ENCODE measurements at regions not wholly inside any gene's neighbourhood (a gene's known extent, or its start where the extent isn't known, plus 50 kb on each side); places are given as distances from the start of the nearest gene placed in this dataset.

GRCh38 chr7:145324081-145324480 is 488.2 kb upstream of the TPK1 start:
- Histone ChIP-seq H2AK9ac (replicated peaks; ENCODE audit: low read depth, low read length, poor library complexity) (no peak overlapping the region), H3K4me2 (ENCODE audit: low read depth, low read length) (no peak overlapping the region), H3K79me1 (ENCODE audit: low read depth in 1 of 2, low read length in 2 of 2) (no peaks in the 10 kb centered on the region), H3K9ac (ENCODE audit: low read depth, low read length) (no peak overlapping the region), H3K4me1 (ENCODE audit: control insufficient read depth, insufficient read depth, low read length) (no peaks in the 10 kb centered on the region), H2AFZ (replicated peaks; ENCODE audit: low read length, poor library complexity) (no peak overlapping the region), H3K4me3 (ENCODE audit: insufficient read depth, low read depth, low read length) (no peak overlapping the region), H4K8ac (ENCODE audit: low read depth in 2 of 2, low read length in 2 of 2) (no peak overlapping the region), H3K4ac (ENCODE audit: low read depth, low read length) (no peak overlapping the region), H3K9me1 (ENCODE audit: insufficient read depth, low read length) (no peaks in the 10 kb centered on the region), H3K36me3 (ENCODE audit: control insufficient read depth, insufficient read depth, low read length) (no peaks in the 10 kb centered on the region), H3K27me3 (ENCODE audit: control insufficient read depth, insufficient read depth, low read length) (no peaks in the 10 kb centered on the region), H3K9me3 (ENCODE audit: control insufficient read depth, insufficient read depth, low read length) (peaks cover 2% of the 10 kb centered on the region; the same call in 1 of the 2 replicates), H3K23ac (ENCODE audit: low read depth, low read length) (no peak overlapping the region), H3K27ac (ENCODE audit: insufficient read depth, low read length) (no peak overlapping the region), H4K91ac (ENCODE audit: insufficient read depth, low read depth, low read length) (no peak overlapping the region), H4K5ac (ENCODE audit: low read depth, low read length) (no peak overlapping the region), H2AK5ac (ENCODE audit: low read depth, low read length) (no peak overlapping the region), H2BK5ac (ENCODE audit: low read depth, low read length, poor library complexity, severe bottlenecking) (no peak overlapping the region), H2BK120ac (ENCODE audit: low read depth, low read length) (no peak overlapping the region), H2BK15ac (ENCODE audit: low read depth, low read length) (no peak overlapping the region), H3K14ac (replicated peaks; ENCODE audit: low read depth, low read length) (no peak overlapping the region), H3K18ac (ENCODE audit: low read depth, low read length) (no peak overlapping the region), H2BK20ac (ENCODE audit: low read depth, low read length) (no peak overlapping the region), H3K56ac (ENCODE audit: extremely low read depth, insufficient read depth, low read length) (no peak overlapping the region), H4K20me1 (ENCODE audit: insufficient read depth, low read length) (no peaks in the 10 kb centered on the region)
- DNase-seq (no peak), ATAC-seq (ENCODE audit: low read depth) (no peak)
- TF ChIP-seq FOS (IDR thresholded peaks at IDR 0.05; ENCODE audit: low read depth, low read length) (no peak), BHLHE40 (IDR thresholded peaks at IDR 0.05; ENCODE audit: low read depth, low read length) (no peak), CHD1 (IDR thresholded peaks at IDR 0.05; ENCODE audit: low read depth, low read length) (no peak), USF2 (IDR thresholded peaks at IDR 0.05; ENCODE audit: low read depth, low read length) (no peak), RFX5 (IDR thresholded peaks at IDR 0.05; ENCODE audit: low read depth, low read length) (no peak), SMC3 (IDR thresholded peaks at IDR 0.05; ENCODE audit: low read depth, low read length) (no peak), MAZ (IDR thresholded peaks at IDR 0.05; ENCODE audit: borderline replicate concordance, low read depth, low read length) (no peak), RCOR1 (IDR thresholded peaks at IDR 0.05; ENCODE audit: insufficient replicate concordance, low read length) (no peak), MAFK (IDR thresholded peaks at IDR 0.05; ENCODE audit: low read depth, low read length) (no peak), NFE2L2 (IDR thresholded peaks at IDR 0.05; ENCODE audit: low read depth, low read length) (no peak), ELK1 (IDR thresholded peaks at IDR 0.05; ENCODE audit: borderline replicate concordance, low read depth, low read length) (no peak)
- BruUV-seq (replicated peaks) = no TSS peak
- in situ Hi-C loops (cut with MboI; ENCODE audit: low sequenced_read_pairs) = no loop called here
- intact Hi-C loops (cut with micrococcal nuclease) = no loop called here
- CTCF ChIA-PET = no interaction called here
- POLR2A ChIA-PET (ENCODE audit: unreplicated experiment) = no interaction called here
- dilution Hi-C loops (cut with HindIII; ENCODE audit: low sequenced_read_pairs, unreplicated experiment) = no loop called here
- WGBS, 2 experiments (ENCODE audit: extremely low coverage in 2 of 2, insufficient read length in 1 of 2) = 75% methylated on average over 5 of the region's 21 CpGs; no CpG with 5 or more reads in 1 of the 2 experiments

Measured in IMR-90 (cell line).